Transverse colon (tissue), 4 donors: ENCODE measurements at regions not wholly inside any gene's neighbourhood (a gene's known extent, or its start where the extent isn't known, plus 50 kb on each side); places are given as distances from the start of the nearest gene placed in this dataset.

Source experiments
- DNase-seq: peaks from one replicate; pipeline ENCODE4 v3.0.0-alpha.2; 2019
- H3K27ac ChIP-seq, 4 donors: fragments of 200-600 bp; sonication (generic); 2 replicates each; pipeline ENCODE4 v1.5.1; 2016 to 2018; ENCODE audit warnings: inconsistent platforms in 4 of 4
- H3K27me3 ChIP-seq: fragments of 200-600 bp; sonication (generic); 2 replicates; pipeline ENCODE4 v1.5.1; 2017; ENCODE audit warnings: inconsistent platforms
- H3K36me3 ChIP-seq, 4 donors: fragments of 200-600 bp; sonication (generic); 2 replicates each; pipeline ENCODE4 v1.5.1; 2017 to 2019; ENCODE audit warnings: inconsistent platforms in 4 of 4
- H3K4me1 ChIP-seq, 4 donors: fragments of 200-600 bp; sonication (generic); 2 replicates each; pipeline ENCODE4 v1.5.1; 2017 to 2020; ENCODE audit warnings: inconsistent platforms in 4 of 4
- H3K4me3 ChIP-seq, 4 donors: fragments of 200-600 bp; sonication (generic); 1 replicate in 1 of 4; 2 replicates in 3 of 4; pipeline versions ENCODE4 v1.5.1 to v1.6.1; 2017 to 2019; ENCODE audit warnings: inconsistent platforms in 4 of 4
- H3K9me3 ChIP-seq, 2 donors: fragments of 200-600 bp; sonication (generic); 2 replicates each; pipeline ENCODE4 v1.5.1; 2017 to 2019; ENCODE audit warnings: inconsistent platforms in 2 of 2
- EP300 ChIP-seq: sonication (generic); formaldehyde crosslinking; IDR thresholded peaks from one replicate; pipeline ENCODE4 v1.6.1; 2017; ENCODE audit warnings: antibody characterized with exemption, low read depth
- POLR2A ChIP-seq: fragments of 450-650 bp; IDR thresholded peaks from one replicate; pipeline ENCODE4 v1.6.1; 2016; ENCODE audit warnings: antibody characterized with exemption, mild to moderate bottlenecking, moderate library complexity
- POLR2AphosphoS5 ChIP-seq, 3 donors: sonication (generic); formaldehyde crosslinking; IDR thresholded peaks; one replicate each; pipeline ENCODE4 v1.6.1; 2016; ENCODE audit warnings: antibody characterized with exemption in 3 of 3
- whole genome bisulfite sequencing, 2 donors: methylation state at CpG; one replicate each; pipeline ENCODE4 v1.1.5; 2018; ENCODE audit warnings: low coverage in 1 of 2; 5-methylcytosine and 5-hydroxymethylcytosine counted together
- in situ Hi-C, 4 donors: fragments of 200-750 bp; cut with MboI; loops; one replicate each; pipeline versions ENCODE4 v1.15.0 to v1.15.1; 2017; ENCODE audit warnings: low sequenced_read_pairs in 3 of 4, low pct_ligation_motif_present in 1 of 4, low pct_unique_long_range_greater_than_20kb in 1 of 4
- intact Hi-C: fragments of 100-400 bp; cut with DNase I; formaldehyde crosslinking; loops from one replicate; pipeline ENCODE4 v1.15.1; 2023; ENCODE audit warnings: low total_unique reads
- TF ChIP-seq, protein P1 (sequence below), 5 experiments: fragments of 200-600 bp in 3 of 5; fragments of 450-650 bp in 2 of 5; sonication (generic) in 3 of 5; IDR thresholded peaks; 1 replicate in 2 of 5; 2 replicates in 3 of 5; pipeline ENCODE4 v1.5.1; 2016 to 2017; ENCODE audit warnings: antibody characterized with exemption in 5 of 5, inconsistent platforms in 3 of 5, mild to moderate bottlenecking in 2 of 5, moderate library complexity in 1 of 5

DNA sequence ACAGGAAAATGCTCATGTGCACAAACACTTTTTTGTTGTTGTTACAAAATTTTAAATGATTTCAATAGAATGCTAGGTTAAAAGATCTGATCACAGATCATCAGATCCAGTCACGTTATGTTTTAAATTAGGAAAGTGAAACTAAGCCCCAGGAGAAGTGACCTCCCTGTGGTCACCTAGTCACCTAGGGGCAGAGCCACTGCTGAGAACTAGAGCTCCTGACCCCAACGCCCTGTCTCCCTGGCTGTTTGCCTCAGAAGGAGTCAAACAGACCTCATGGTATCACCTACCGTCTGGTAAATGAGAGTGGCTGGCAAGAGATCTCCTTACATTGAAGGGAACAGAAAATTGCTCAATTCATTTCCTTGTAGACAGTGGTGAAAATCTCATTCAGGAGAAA lies 447.3 kb downstream of the ADRA2A start:
- H3K27me3 ChIP-seq: no peaks in the 10 kb centered on the region
- 66 to 100% methylated on average over 1 to 3 of the region's 3 CpGs for WGBS, 2 donors
- no peak for DNase-seq
- H3K4me1 ChIP-seq: no peaks in the 10 kb centered on the region
- in situ Hi-C loops (no loop called here), intact Hi-C loops (no loop called here)
- H3K27ac ChIP-seq: no peak overlapping the region
- no peaks in the 10 kb centered on the region for H3K36me3 ChIP-seq
- no peak for TF ChIP-seq EP300
- no peak for TF ChIP-seq POLR2A
- TF ChIP-seq POLR2AphosphoS5 (IDR thresholded peaks at IDR 0.05): no peak
- TF ChIP-seq, protein P1, sequence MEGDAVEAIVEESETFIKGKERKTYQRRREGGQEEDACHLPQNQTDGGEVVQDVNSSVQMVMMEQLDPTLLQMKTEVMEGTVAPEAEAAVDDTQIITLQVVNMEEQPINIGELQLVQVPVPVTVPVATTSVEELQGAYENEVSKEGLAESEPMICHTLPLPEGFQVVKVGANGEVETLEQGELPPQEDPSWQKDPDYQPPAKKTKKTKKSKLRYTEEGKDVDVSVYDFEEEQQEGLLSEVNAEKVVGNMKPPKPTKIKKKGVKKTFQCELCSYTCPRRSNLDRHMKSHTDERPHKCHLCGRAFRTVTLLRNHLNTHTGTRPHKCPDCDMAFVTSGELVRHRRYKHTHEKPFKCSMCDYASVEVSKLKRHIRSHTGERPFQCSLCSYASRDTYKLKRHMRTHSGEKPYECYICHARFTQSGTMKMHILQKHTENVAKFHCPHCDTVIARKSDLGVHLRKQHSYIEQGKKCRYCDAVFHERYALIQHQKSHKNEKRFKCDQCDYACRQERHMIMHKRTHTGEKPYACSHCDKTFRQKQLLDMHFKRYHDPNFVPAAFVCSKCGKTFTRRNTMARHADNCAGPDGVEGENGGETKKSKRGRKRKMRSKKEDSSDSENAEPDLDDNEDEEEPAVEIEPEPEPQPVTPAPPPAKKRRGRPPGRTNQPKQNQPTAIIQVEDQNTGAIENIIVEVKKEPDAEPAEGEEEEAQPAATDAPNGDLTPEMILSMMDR (IDR thresholded peaks at IDR 0.05): no peak
- no peak overlapping the region for H3K4me3 ChIP-seq
- H3K9me3 ChIP-seq: no peaks in the 10 kb centered on the region

DNA sequence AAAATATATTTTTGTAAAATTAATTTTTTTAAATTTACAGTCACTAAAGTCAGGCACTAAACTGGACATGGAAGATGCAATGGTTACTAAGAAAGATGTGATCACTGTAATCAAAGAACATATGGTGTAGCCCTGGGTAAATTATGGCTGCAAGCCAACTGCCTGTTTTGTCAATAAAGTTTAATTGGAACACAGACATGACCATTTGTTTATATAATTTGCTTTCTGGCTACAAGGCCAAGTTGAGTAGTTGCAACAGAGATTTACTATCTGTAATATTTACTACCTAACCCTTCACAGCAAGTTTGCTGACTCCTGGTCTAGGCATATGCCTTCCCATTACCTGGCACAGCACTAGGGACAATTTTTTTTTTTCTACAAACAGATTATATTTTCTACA lies 448.9 kb downstream of the ADRA2A start:
- TF ChIP-seq POLR2AphosphoS5 (IDR thresholded peaks at IDR 0.05): no peak
- no peak overlapping the region for H3K27ac ChIP-seq
- in situ Hi-C loops (no loop called here), intact Hi-C loops (no loop called here)
- no peaks in the 10 kb centered on the region for H3K4me1 ChIP-seq
- H3K36me3 ChIP-seq: no peaks in the 10 kb centered on the region
- no peak overlapping the region for H3K4me3 ChIP-seq
- no peaks in the 10 kb centered on the region for H3K27me3 ChIP-seq
- DNase-seq: no peak
- H3K9me3 ChIP-seq: no peaks in the 10 kb centered on the region

DNA sequence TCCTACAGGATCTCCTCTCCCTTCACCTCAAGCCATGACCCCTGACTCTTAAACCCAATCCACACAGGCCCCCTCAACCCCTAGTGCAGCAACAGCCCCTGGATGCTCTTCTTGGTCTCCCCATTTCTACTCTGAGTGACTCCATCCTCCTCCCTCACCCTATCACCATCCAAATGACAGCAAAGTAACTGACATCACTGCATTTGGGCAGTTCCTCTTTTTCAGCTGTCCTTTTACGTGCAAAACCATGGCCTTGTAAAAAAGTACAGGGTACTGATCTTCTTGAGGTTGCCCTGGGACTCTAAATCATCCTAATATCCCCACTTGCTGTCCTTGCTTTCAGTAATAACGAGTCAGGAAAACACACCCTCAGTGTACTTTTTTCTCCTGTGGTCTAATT lies 454.9 kb downstream of the ADRA2A start:
- no peaks in the 10 kb centered on the region for H3K4me1 ChIP-seq
- H3K4me3 ChIP-seq: no peak overlapping the region
- intact Hi-C loops (no loop called here), in situ Hi-C loops (no loop called here)
- H3K27me3 ChIP-seq: no peaks in the 10 kb centered on the region
- DNase-seq: no peak
- no peaks in the 10 kb centered on the region for H3K36me3 ChIP-seq
- no peaks in the 10 kb centered on the region for H3K9me3 ChIP-seq
- TF ChIP-seq POLR2AphosphoS5 (IDR thresholded peaks at IDR 0.05) (no peak), EP300 (no peak), POLR2A (no peak)
- TF ChIP-seq, protein P1 (IDR thresholded peaks at IDR 0.05): no peak
- WGBS, 2 donors: 28 to 29% methylated on average over 2 of the region's 2 CpGs
- no peak overlapping the region for H3K27ac ChIP-seq

DNA sequence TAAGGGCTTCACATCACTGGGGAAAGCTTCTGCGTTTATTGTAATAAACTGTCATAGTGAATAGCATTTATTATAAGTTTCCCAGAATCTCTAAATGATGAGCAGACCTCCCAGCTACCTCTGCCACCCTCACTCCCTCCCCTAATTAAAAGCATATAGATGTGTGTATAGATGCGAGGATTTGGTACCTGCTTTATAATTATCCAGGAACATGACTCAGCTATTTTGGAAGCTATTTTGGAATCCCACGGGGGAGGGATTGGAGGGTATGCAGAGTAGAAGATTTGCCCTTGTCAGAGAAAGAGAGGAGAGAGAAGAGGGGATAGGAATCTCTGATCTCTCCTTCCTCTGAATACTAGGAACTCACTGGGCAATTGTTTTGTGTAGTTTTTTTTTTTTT lies 455.3 kb downstream of the ADRA2A start:
- Histone ChIP-seq H3K4me3 (no peak overlapping the region), H3K4me1 (no peaks in the 10 kb centered on the region), H3K27me3 (no peaks in the 10 kb centered on the region), H3K9me3 (no peaks in the 10 kb centered on the region), H3K27ac (no peak overlapping the region), H3K36me3 (no peaks in the 10 kb centered on the region)
- intact Hi-C loops: no loop called here
- 70 to 81% methylated on average over 2 to 3 of the region's 3 CpGs for WGBS, 2 donors
- DNase-seq: no peak
- in situ Hi-C loops: no loop called here
- TF ChIP-seq POLR2AphosphoS5 (IDR thresholded peaks at IDR 0.05): no peak
- TF ChIP-seq, protein P1 (IDR thresholded peaks at IDR 0.05): no peak
- no peak for TF ChIP-seq POLR2A
- no peak for TF ChIP-seq EP300

DNA sequence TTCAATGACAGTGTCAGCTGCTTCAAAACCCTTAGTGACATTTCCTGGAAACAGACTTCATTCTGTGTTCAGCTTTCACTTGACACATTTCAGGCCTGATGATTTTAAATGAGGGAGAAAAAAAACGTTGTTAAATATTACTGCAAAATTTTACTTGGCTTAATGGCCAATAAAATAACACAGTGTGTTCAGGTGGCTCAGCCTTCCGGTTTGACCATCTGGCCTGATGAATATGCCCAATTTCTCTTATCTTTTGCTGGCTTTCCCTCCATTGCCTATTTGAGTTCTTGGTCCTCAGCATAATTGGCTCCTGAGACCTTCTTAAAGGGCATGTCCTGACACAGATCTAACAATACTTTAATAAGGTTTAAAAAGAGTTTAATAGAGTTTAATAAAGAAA lies 462.4 kb downstream of the ADRA2A start:
- no peak overlapping the region for H3K4me3 ChIP-seq

More for the DNA sequence above, 462.4 kb downstream of the ADRA2A start:
- intact Hi-C loops (no loop called here), in situ Hi-C loops (no loop called here)
- H3K27ac ChIP-seq: no peak overlapping the region
- no peak for DNase-seq
- no peaks in the 10 kb centered on the region for H3K27me3 ChIP-seq
- no peak for TF ChIP-seq EP300
- TF ChIP-seq POLR2AphosphoS5 (IDR thresholded peaks at IDR 0.05): no peak
- no peak for TF ChIP-seq POLR2A
- TF ChIP-seq, protein P1 (IDR thresholded peaks at IDR 0.05): no peak
- no peaks in the 10 kb centered on the region for H3K4me1 ChIP-seq
- no peaks in the 10 kb centered on the region for H3K9me3 ChIP-seq
- H3K36me3 ChIP-seq: no peaks in the 10 kb centered on the region
- 44 to 53% methylated on average over 2 of the region's 2 CpGs for WGBS, 2 donors
